DOHH2 (cell line): ENCODE measurements at regions not wholly inside any gene's neighbourhood (a gene's known extent, or its start where the extent isn't known, plus 50 kb on each side); places are given as distances from the start of the nearest gene placed in this dataset.

Experiments
- CTCF ChIP-seq: fragments of 200-600 bp; sonication (generic); IDR thresholded peaks from one replicate; pipeline ENCODE4 v1.5.1; 2014; ENCODE audit warnings: antibody characterized with exemption, mild to moderate bottlenecking, low read depth, low read length; ENCODE audit not compliant: poor library complexity, severe bottlenecking
- EZH2phosphoT487 ChIP-seq: fragments of 200-600 bp; sonication (generic); IDR thresholded peaks from 2 replicates; pipeline ENCODE4 v1.6.1; 2017; ENCODE audit warnings: borderline replicate concordance, mild to moderate bottlenecking, antibody characterized with exemption, low read length, moderate library complexity, mixed read lengths

GRCh38 chr2:37746883-37747282, 75.4 kb upstream of the CDC42EP3 start:
- TF ChIP-seq CTCF (no peak), EZH2phosphoT487 (no peak)
